ENCODE measurements at regions not wholly inside any gene's neighbourhood (a gene's known extent, or its start where the extent isn't known, plus 50 kb on each side); places are given as distances from the start of the nearest gene placed in this dataset.

GRCh38 chr4:127069675-127070074 is 563.1 kb upstream of the INTU start:
- TF ChIP-seq POLR2A (IDR thresholded peaks at IDR 0.05), result no peak
- TF ChIP-seq, protein P1, sequence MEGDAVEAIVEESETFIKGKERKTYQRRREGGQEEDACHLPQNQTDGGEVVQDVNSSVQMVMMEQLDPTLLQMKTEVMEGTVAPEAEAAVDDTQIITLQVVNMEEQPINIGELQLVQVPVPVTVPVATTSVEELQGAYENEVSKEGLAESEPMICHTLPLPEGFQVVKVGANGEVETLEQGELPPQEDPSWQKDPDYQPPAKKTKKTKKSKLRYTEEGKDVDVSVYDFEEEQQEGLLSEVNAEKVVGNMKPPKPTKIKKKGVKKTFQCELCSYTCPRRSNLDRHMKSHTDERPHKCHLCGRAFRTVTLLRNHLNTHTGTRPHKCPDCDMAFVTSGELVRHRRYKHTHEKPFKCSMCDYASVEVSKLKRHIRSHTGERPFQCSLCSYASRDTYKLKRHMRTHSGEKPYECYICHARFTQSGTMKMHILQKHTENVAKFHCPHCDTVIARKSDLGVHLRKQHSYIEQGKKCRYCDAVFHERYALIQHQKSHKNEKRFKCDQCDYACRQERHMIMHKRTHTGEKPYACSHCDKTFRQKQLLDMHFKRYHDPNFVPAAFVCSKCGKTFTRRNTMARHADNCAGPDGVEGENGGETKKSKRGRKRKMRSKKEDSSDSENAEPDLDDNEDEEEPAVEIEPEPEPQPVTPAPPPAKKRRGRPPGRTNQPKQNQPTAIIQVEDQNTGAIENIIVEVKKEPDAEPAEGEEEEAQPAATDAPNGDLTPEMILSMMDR (IDR thresholded peaks at IDR 0.05), result no peak

Data from lower leg skin (tissue), 3 donors.